ENCODE measurements at regions not wholly inside any gene's neighbourhood (a gene's known extent, or its start where the extent isn't known, plus 50 kb on each side); places are given as distances from the start of the nearest gene placed in this dataset.
"Not testable (repeated sequence)": the region's sequence is repeated elsewhere in the genome, so short reads cannot be mapped to it uniquely, and the experiment has no call there.

GRCh38 chr6:61622601-61623000 lies 663.4 kb downstream of the KHDRBS2 start:
- Histone ChIP-seq H3K4me1 (ENCODE audit: control insufficient read depth in 5 of 5, insufficient read depth in 5 of 5, low read length in 5 of 5) (no peaks in the 10 kb centered on the region), H3K27me3 (ENCODE audit: control insufficient read depth in 5 of 5, insufficient read depth in 4 of 5, low read length in 5 of 5) (no peaks in the 10 kb centered on the region), H3K27ac (ENCODE audit: low read depth, low read length) (no peak overlapping the region), H3K9ac (ENCODE audit: low read length in 5 of 5) (no peak overlapping the region), H3K36me3 (ENCODE audit: control insufficient read depth in 5 of 5, insufficient read depth in 5 of 5, low read length in 5 of 5) (no peaks in the 10 kb centered on the region), H3K4me3 (ENCODE audit: low read depth in 1 of 5, low read length in 5 of 5) (no peak overlapping the region), H3K9me3 (ENCODE audit: control insufficient read depth in 5 of 5, low read length in 5 of 5) (peaks cover 0 to 10% (median 0%) of the 10 kb centered on the region in 5 donors)

DNA sequence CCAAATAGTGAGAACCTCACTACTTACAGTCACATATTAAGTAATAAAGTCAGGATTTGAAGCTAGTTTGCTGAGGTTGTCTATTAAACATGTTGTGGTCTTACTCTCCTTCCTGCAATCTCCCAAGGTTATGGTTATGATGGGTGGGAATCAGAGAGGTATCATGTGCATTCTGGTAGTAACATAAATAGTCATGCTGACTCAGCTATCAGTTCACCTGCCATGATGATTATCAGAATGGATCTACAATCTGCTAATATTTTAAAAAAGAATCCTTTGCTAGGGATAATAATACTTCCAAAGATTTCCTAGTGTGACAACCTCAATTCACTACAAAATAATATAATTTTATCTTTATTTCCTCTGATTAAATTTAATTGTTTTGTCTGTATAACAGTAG lies 671.9 kb downstream of the KHDRBS2 start:
- no peak overlapping the region for H3K9ac ChIP-seq (ENCODE audit: low read length in 5 of 5)
- peaks cover 0 to 3% (median 0%) of the 10 kb centered on the region in 5 donors for H3K9me3 ChIP-seq (ENCODE audit: control insufficient read depth in 5 of 5, low read length in 5 of 5)
- no peaks in the 10 kb centered on the region for H3K4me1 ChIP-seq (ENCODE audit: control insufficient read depth in 5 of 5, insufficient read depth in 5 of 5, low read length in 5 of 5)
- no peak overlapping the region for H3K4me3 ChIP-seq (ENCODE audit: low read depth in 1 of 5, low read length in 5 of 5)
- no peak overlapping the region for H3K27ac ChIP-seq (ENCODE audit: low read depth, low read length)
- H3K36me3 ChIP-seq (ENCODE audit: control insufficient read depth in 5 of 5, insufficient read depth in 5 of 5, low read length in 5 of 5), result no peaks in the 10 kb centered on the region
- no peaks in the 10 kb centered on the region for H3K27me3 ChIP-seq (ENCODE audit: control insufficient read depth in 5 of 5, insufficient read depth in 4 of 5, low read length in 5 of 5)

- Histone ChIP-seq H3K9me3 (ENCODE audit: control insufficient read depth in 5 of 5, low read length in 5 of 5) (peaks cover 0 to 3% (median 0%) of the 10 kb centered on the region in 5 donors), H3K27me3 (ENCODE audit: control insufficient read depth in 5 of 5, insufficient read depth in 4 of 5, low read length in 5 of 5) (no peaks in the 10 kb centered on the region), H3K27ac (ENCODE audit: low read depth, low read length) (no peak overlapping the region), H3K4me1 (ENCODE audit: control insufficient read depth in 5 of 5, insufficient read depth in 5 of 5, low read length in 5 of 5) (no peaks in the 10 kb centered on the region), H3K4me3 (ENCODE audit: low read depth in 1 of 5, low read length in 5 of 5) (no peak overlapping the region), H3K9ac (ENCODE audit: low read length in 5 of 5) (no peak overlapping the region), H3K36me3 (ENCODE audit: control insufficient read depth in 5 of 5, insufficient read depth in 5 of 5, low read length in 5 of 5) (no peaks in the 10 kb centered on the region)
These were observed 679.5 kb downstream of the KHDRBS2 start for GRCh38 chr6:61606500-61606899.

DNA sequence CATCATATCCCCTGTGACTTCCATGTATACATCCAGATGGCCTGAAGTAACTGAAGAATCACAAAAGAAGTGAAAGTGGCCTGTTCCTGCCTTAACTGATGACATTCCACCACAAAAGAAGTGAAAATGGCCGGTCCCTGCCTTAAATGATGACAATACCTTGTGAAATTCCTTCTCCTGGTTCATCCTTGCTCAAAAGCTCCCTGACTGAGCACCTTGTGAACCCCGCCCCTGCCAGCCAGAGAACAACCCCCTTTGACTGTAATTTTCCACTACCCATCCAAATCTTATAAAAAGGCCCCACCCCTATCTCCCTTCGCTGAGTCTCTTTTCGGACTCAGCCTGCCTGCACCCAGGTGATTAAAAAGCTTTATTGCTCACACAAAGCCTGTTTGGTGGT lies 680.2 kb downstream of the KHDRBS2 start:
- not testable (repeated sequence) for H3K4me1 ChIP-seq (ENCODE audit: control insufficient read depth in 5 of 5, insufficient read depth in 5 of 5, low read length in 5 of 5); H3K4me3 ChIP-seq (ENCODE audit: low read depth in 1 of 5, low read length in 5 of 5); H3K27ac ChIP-seq (ENCODE audit: low read depth, low read length); H3K9me3 ChIP-seq (ENCODE audit: control insufficient read depth in 5 of 5, low read length in 5 of 5); H3K27me3 ChIP-seq (ENCODE audit: control insufficient read depth in 5 of 5, insufficient read depth in 4 of 5, low read length in 5 of 5); H3K36me3 ChIP-seq (ENCODE audit: control insufficient read depth in 5 of 5, insufficient read depth in 5 of 5, low read length in 5 of 5); H3K9ac ChIP-seq (ENCODE audit: low read length in 5 of 5)

DNA sequence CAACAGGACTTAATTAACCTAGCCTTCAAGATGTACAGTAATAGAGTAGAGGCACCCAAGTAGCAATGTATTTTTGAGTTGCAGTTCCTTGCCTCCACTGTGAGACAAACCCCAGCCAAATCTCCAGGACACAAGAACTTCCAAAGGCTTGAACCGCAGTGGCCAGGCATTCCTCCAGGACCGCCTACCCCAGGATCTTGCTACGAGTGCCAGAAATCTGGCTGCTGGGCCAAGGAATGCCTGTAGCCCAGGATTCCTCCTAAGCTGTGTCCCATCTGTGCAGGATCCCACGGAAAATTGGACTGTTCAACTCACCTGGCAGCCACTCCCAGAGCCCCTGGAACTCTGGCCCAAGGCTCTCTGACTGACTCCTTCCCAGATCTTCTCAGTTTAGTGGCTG lies 683.9 kb downstream of the KHDRBS2 start:
- H3K27me3 ChIP-seq (ENCODE audit: control insufficient read depth in 5 of 5, insufficient read depth in 4 of 5, low read length in 5 of 5); H3K27ac ChIP-seq (ENCODE audit: low read depth, low read length); H3K9ac ChIP-seq (ENCODE audit: low read length in 5 of 5); H3K4me3 ChIP-seq (ENCODE audit: low read depth in 1 of 5, low read length in 5 of 5); H3K9me3 ChIP-seq (ENCODE audit: control insufficient read depth in 5 of 5, low read length in 5 of 5); H3K36me3 ChIP-seq (ENCODE audit: control insufficient read depth in 5 of 5, insufficient read depth in 5 of 5, low read length in 5 of 5); H3K4me1 ChIP-seq (ENCODE audit: control insufficient read depth in 5 of 5, insufficient read depth in 5 of 5, low read length in 5 of 5): not testable (repeated sequence)

DNA sequence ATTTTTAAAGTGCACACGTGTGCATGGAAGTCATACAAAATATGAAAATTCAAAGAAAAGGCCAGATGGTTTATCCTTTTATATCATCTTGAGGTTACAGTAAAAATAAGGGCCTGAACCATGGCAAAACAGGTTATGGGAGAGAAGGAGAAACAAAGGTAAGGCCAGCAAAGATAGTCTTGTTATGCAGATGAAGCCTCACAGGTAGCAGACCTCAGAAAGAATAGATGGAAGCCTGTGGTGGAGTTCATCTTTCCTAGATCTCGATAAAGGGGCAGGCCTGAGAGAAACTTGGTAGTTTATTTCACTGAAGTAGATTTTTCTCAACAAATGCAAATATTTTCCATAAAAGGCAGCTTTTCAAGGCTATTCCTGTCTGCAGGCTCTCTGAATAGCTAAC lies 693.8 kb downstream of the KHDRBS2 start:
- Histone ChIP-seq H3K9me3 (ENCODE audit: control insufficient read depth in 5 of 5, low read length in 5 of 5) (no peaks in the 10 kb centered on the region), H3K9ac (ENCODE audit: low read length in 5 of 5) (no peak overlapping the region), H3K4me1 (ENCODE audit: control insufficient read depth in 5 of 5, insufficient read depth in 5 of 5, low read length in 5 of 5) (no peaks in the 10 kb centered on the region), H3K27me3 (ENCODE audit: control insufficient read depth in 5 of 5, insufficient read depth in 4 of 5, low read length in 5 of 5) (no peaks in the 10 kb centered on the region), H3K27ac (ENCODE audit: low read depth, low read length) (no peak overlapping the region), H3K4me3 (ENCODE audit: low read depth in 1 of 5, low read length in 5 of 5) (no peak overlapping the region), H3K36me3 (ENCODE audit: control insufficient read depth in 5 of 5, insufficient read depth in 5 of 5, low read length in 5 of 5) (no peaks in the 10 kb centered on the region)

- no peaks in the 10 kb centered on the region for H3K4me1 ChIP-seq (ENCODE audit: control insufficient read depth in 5 of 5, insufficient read depth in 5 of 5, low read length in 5 of 5)
- H3K27me3 ChIP-seq (ENCODE audit: control insufficient read depth in 5 of 5, insufficient read depth in 4 of 5, low read length in 5 of 5), result no peaks in the 10 kb centered on the region
- H3K4me3 ChIP-seq (ENCODE audit: low read depth in 1 of 5, low read length in 5 of 5), result no peak overlapping the region
- H3K36me3 ChIP-seq (ENCODE audit: control insufficient read depth in 5 of 5, insufficient read depth in 5 of 5, low read length in 5 of 5), result no peaks in the 10 kb centered on the region
- H3K9ac ChIP-seq (ENCODE audit: low read length in 5 of 5), result no peak overlapping the region
- H3K9me3 ChIP-seq (ENCODE audit: control insufficient read depth in 5 of 5, low read length in 5 of 5), result peaks cover 0 to 2% (median 0%) of the 10 kb centered on the region in 5 donors
- no peak overlapping the region for H3K27ac ChIP-seq (ENCODE audit: low read depth, low read length)
These were observed 699.0 kb downstream of the KHDRBS2 start for GRCh38 chr6:61586934-61587537.

DNA sequence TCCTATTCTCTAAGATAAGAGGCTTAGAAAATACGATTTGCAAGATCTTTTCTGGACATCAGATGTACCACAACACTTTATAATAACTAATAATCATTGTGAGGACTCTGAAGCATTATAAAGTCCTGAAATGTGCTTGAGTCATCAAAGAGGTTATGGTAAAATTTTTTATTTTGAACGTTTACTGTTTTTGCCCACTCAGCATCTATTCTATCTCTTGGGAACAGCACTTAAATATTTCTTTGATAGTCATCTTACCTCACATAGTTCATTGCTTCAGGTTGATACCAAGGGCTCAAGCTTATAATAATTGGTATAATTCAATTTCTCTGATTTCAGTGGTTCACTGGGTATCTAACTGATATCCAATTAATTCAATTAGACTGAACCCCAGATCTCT lies 700.5 kb downstream of the KHDRBS2 start:
- Histone ChIP-seq H3K36me3 (ENCODE audit: control insufficient read depth in 5 of 5, insufficient read depth in 5 of 5, low read length in 5 of 5) (no peaks in the 10 kb centered on the region), H3K9ac (ENCODE audit: low read length in 5 of 5) (no peak overlapping the region), H3K9me3 (ENCODE audit: control insufficient read depth in 5 of 5, low read length in 5 of 5) (peaks cover 0 to 3% (median 0%) of the 10 kb centered on the region in 5 donors), H3K27me3 (ENCODE audit: control insufficient read depth in 5 of 5, insufficient read depth in 4 of 5, low read length in 5 of 5) (no peaks in the 10 kb centered on the region), H3K4me3 (ENCODE audit: low read depth in 1 of 5, low read length in 5 of 5) (no peak overlapping the region), H3K4me1 (ENCODE audit: control insufficient read depth in 5 of 5, insufficient read depth in 5 of 5, low read length in 5 of 5) (no peaks in the 10 kb centered on the region), H3K27ac (ENCODE audit: low read depth, low read length) (no peak overlapping the region)

DNA sequence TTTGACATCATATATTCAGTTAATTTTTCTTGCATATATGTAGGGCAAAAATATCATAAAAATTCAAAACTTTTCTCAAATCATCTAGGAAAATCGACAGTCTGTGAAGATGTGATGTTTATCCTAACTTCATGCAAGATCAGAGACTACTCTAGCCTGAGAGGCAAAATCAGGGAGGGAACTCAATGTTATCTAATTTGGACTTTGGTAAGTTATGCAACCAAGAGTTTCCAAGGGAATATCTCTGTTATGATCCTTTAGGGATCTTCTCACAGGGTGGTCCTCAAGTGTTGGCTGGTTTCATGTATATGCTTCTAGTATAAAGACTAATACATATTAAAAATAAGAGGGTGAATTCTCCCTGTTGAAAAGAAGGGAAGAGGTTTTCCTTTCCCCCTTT lies 723.9 kb downstream of the KHDRBS2 start:
- peaks cover 0 to 15% (median 7%) of the 10 kb centered on the region in 5 donors for H3K9me3 ChIP-seq (ENCODE audit: control insufficient read depth in 5 of 5, low read length in 5 of 5)
- no peak overlapping the region for H3K4me3 ChIP-seq (ENCODE audit: low read depth in 1 of 5, low read length in 5 of 5)
- H3K27me3 ChIP-seq (ENCODE audit: control insufficient read depth in 5 of 5, insufficient read depth in 4 of 5, low read length in 5 of 5), result no peaks in the 10 kb centered on the region
- H3K4me1 ChIP-seq (ENCODE audit: control insufficient read depth in 5 of 5, insufficient read depth in 5 of 5, low read length in 5 of 5), result no peaks in the 10 kb centered on the region
- H3K36me3 ChIP-seq (ENCODE audit: control insufficient read depth in 5 of 5, insufficient read depth in 5 of 5, low read length in 5 of 5), result no peaks in the 10 kb centered on the region
- no peak overlapping the region for H3K9ac ChIP-seq (ENCODE audit: low read length in 5 of 5)
- no peak overlapping the region for H3K27ac ChIP-seq (ENCODE audit: low read depth, low read length)

DNA sequence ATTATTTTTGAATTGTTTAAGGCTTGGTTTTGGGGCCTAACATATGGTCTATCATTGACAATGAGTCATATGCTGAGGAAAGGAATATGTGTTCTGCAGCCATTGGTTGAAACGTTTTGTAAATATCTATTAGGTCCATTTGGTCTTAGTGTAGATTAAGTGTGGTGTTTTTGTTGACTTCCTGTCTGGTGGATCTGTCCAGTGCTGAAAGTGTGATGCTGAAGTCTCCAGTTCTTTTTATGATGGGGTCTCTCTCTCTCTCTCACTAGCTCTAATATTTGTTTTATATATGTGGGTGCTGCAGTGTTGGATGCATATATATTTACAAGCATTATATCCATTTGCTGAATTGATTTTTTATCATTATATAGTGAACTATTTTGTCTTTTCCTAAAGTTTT lies 727.2 kb downstream of the KHDRBS2 start:
- no peak overlapping the region for H3K27ac ChIP-seq (ENCODE audit: low read depth, low read length)
- no peaks in the 10 kb centered on the region for H3K27me3 ChIP-seq (ENCODE audit: control insufficient read depth in 5 of 5, insufficient read depth in 4 of 5, low read length in 5 of 5)
- H3K36me3 ChIP-seq (ENCODE audit: control insufficient read depth in 5 of 5, insufficient read depth in 5 of 5, low read length in 5 of 5), result no peaks in the 10 kb centered on the region
- H3K4me3 ChIP-seq (ENCODE audit: low read depth in 1 of 5, low read length in 5 of 5), result no peak overlapping the region
- peaks cover 0 to 19% (median 12%) of the 10 kb centered on the region in 5 donors for H3K9me3 ChIP-seq (ENCODE audit: control insufficient read depth in 5 of 5, low read length in 5 of 5)
- H3K9ac ChIP-seq (ENCODE audit: low read length in 5 of 5), result no peak overlapping the region
- H3K4me1 ChIP-seq (ENCODE audit: control insufficient read depth in 5 of 5, insufficient read depth in 5 of 5, low read length in 5 of 5), result no peaks in the 10 kb centered on the region

DNA sequence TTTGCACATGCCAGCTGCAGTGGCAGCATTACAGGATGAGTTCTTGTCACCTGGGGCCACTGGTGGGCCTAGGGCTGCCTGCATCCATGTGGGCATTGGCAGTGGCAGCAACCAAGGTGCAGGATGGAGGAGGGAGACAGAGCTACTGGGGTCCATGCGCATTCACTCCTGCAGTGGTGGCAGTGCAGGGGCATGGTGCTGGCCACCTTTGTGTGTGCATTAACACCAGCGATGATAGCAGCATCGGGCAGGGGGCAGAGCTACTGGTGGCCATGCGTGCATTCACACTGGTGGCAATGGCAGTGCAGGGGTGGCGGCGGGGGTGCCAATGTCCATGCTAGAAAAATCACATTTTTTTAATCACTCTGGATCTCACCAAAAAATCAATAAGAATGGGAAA lies 730.0 kb downstream of the KHDRBS2 start:
- H3K27me3 ChIP-seq (ENCODE audit: control insufficient read depth in 5 of 5, insufficient read depth in 4 of 5, low read length in 5 of 5), result no peaks in the 10 kb centered on the region
- peaks cover 0 to 24% (median 11%) of the 10 kb centered on the region in 5 donors for H3K9me3 ChIP-seq (ENCODE audit: control insufficient read depth in 5 of 5, low read length in 5 of 5)
- no peak overlapping the region for H3K9ac ChIP-seq (ENCODE audit: low read length in 5 of 5)
- no peaks in the 10 kb centered on the region for H3K36me3 ChIP-seq (ENCODE audit: control insufficient read depth in 5 of 5, insufficient read depth in 5 of 5, low read length in 5 of 5)
- no peak overlapping the region for H3K27ac ChIP-seq (ENCODE audit: low read depth, low read length)
- no peaks in the 10 kb centered on the region for H3K4me1 ChIP-seq (ENCODE audit: control insufficient read depth in 5 of 5, insufficient read depth in 5 of 5, low read length in 5 of 5)
- H3K4me3 ChIP-seq (ENCODE audit: low read depth in 1 of 5, low read length in 5 of 5), result peak overlapping the region in 1 of 5 donors; percentile 9
